B cell (primary cell): ENCODE measurements at regions not wholly inside any gene's neighbourhood (a gene's known extent, or its start where the extent isn't known, plus 50 kb on each side); places are given as distances from the start of the nearest gene placed in this dataset.

Experiments
- ATAC-seq: fragments of 200-7000 bp; cut with Tn5 transposase; one replicate; pipeline ENCODE4 v1.10.0; 2021; ENCODE audit warnings: low read depth, mild to moderate bottlenecking, moderate number of reproducible peaks, moderate library complexity
- CTCF ChIA-PET: fragments of 350-600 bp; sonication (Branson Sonifier 250); formaldehyde crosslinking; loops from one replicate; lab custom pipeline; 2021; ENCODE audit warnings: antibody characterized with exemption, inconsistent platforms; lab: Charles Lee
- POLR2A ChIA-PET: fragments of 350-600 bp; sonication (Branson Sonifier 250); formaldehyde crosslinking; loops from one replicate; lab custom pipeline; 2021; ENCODE audit warnings: antibody characterized with exemption; lab: Charles Lee
- DNase-seq: peaks from one replicate; pipeline ENCODE4 v3.0.0; 2013
- H2AFZ ChIP-seq: 2 replicates; pipeline ENCODE4 v1.6.1; 2012; ENCODE audit warnings: mild to moderate bottlenecking, low read depth, low read length; ENCODE audit not compliant: insufficient read depth, poor library complexity, severe bottlenecking
- H3K27ac ChIP-seq, 2 donors: 1 replicate in 1 of 2; 2 replicates in 1 of 2; pipeline ENCODE4 v1.5.1; 2012 to 2013; ENCODE audit warnings: low read length in 2 of 2, mild to moderate bottlenecking in 2 of 2, moderate library complexity in 1 of 2
- H3K27me3 ChIP-seq, 4 experiments: fragments of 200-600 bp in 1 of 4; sonication (generic) in 1 of 4; replicated peaks in 1 of 4; 1 replicate in 2 of 4; 2 replicates in 2 of 4; pipeline versions ENCODE4 v1.6.1 to v1.7.0; 2013 to 2016; ENCODE audit warnings: low read length in 3 of 4, mild to moderate bottlenecking in 2 of 4, mixed read lengths in 1 of 4, moderate library complexity in 1 of 4; ENCODE audit not compliant: insufficient read depth in 4 of 4, control insufficient read depth in 3 of 4; ENCODE audit errors: control extremely low read depth in 1 of 4
- H3K36me3 ChIP-seq, 2 experiments: replicated peaks in 1 of 2; 1 replicate in 1 of 2; 2 replicates in 1 of 2; pipeline versions ENCODE4 v1.6.1 to v1.7.1; 2013; ENCODE audit warnings: low read length in 1 of 2; ENCODE audit not compliant: insufficient read depth in 2 of 2, control insufficient read depth in 1 of 2; ENCODE audit errors: control extremely low read depth in 1 of 2, extremely low read depth in 1 of 2
- H3K4me1 ChIP-seq, 2 donors: fragments of 200-600 bp in 1 of 2; sonication (generic) in 1 of 2; 1 replicate in 1 of 2; 2 replicates in 1 of 2; pipeline versions ENCODE4 v1.5.1 to v1.6.1; 2013 to 2017; ENCODE audit warnings: low read length in 2 of 2; ENCODE audit not compliant: control insufficient read depth in 2 of 2, insufficient read depth in 2 of 2
- H3K4me2 ChIP-seq: replicated peaks from 2 replicates; pipeline ENCODE3; 2012; ENCODE audit warnings: mild to moderate bottlenecking, low read depth, low read length; ENCODE audit not compliant: poor library complexity, severe bottlenecking
- H3K4me3 ChIP-seq, 5 experiments: fragments of 200-600 bp in 1 of 5; sonication (generic) in 1 of 5; 1 replicate in 3 of 5; 2 replicates in 2 of 5; pipeline versions ENCODE4 v1.5.1 to v1.7.0; 2011 to 2016; ENCODE audit warnings: low read length in 4 of 5, mild to moderate bottlenecking in 4 of 5, low read depth in 2 of 5, control low read depth in 1 of 5, moderate library complexity in 1 of 5; ENCODE audit not compliant: insufficient read depth in 1 of 5; ENCODE audit errors: control extremely low read depth in 1 of 5, extremely low read depth in 1 of 5
- H3K79me2 ChIP-seq: fragments of 200-600 bp; sonication (generic); one replicate; pipeline ENCODE4 v1.6.0; 2016; ENCODE audit warnings: low read length; ENCODE audit not compliant: control insufficient read depth, insufficient read depth
- H3K9ac ChIP-seq: fragments of 200-600 bp; sonication (generic); 2 replicates; pipeline ENCODE4 v1.6.1; 2017; ENCODE audit warnings: mild to moderate bottlenecking, low read length, moderate library complexity
- H3K9me3 ChIP-seq, 3 donors: one replicate each; pipeline versions ENCODE4 v1.6.1 to v1.7.1; 2013; ENCODE audit warnings: low read length in 2 of 3; ENCODE audit not compliant: control insufficient read depth in 2 of 3, insufficient read depth in 1 of 3; ENCODE audit errors: control extremely low read depth in 1 of 3
- H4K20me1 ChIP-seq: 2 replicates; pipeline ENCODE4 v1.6.0; 2012; ENCODE audit warnings: mild to moderate bottlenecking, low read length; ENCODE audit not compliant: insufficient read depth, control insufficient read depth, poor library complexity, severe bottlenecking
- H3K27ac Mint-ChIP-seq: one replicate; pipeline ENCODE4 v1.8.0; 2021; ENCODE audit warnings: mixed read lengths
- H3K27me3 Mint-ChIP-seq: one replicate; pipeline ENCODE4 v1.8.0; 2021; ENCODE audit warnings: mixed read lengths
- H3K4me1 Mint-ChIP-seq: one replicate; pipeline ENCODE4 v1.8.0; 2021; ENCODE audit warnings: mixed read lengths
- H3K4me3 Mint-ChIP-seq: one replicate; pipeline ENCODE4 v1.8.0; 2021; ENCODE audit warnings: mixed read lengths
- H3K9me3 Mint-ChIP-seq: one replicate; pipeline ENCODE4 v1.8.0; 2022; ENCODE audit warnings: mixed read lengths; ENCODE audit not compliant: insufficient read depth
- CTCF ChIP-seq: fragments of 200-600 bp; IDR thresholded peaks from one replicate; pipeline ENCODE4 v1.8.0; 2022; ENCODE audit warnings: antibody characterized with exemption, mild to moderate bottlenecking
- EZH2 ChIP-seq: IDR thresholded peaks from 2 replicates; pipeline ENCODE4 v1.6.1; 2012; ENCODE audit warnings: borderline replicate concordance, low read depth, mild to moderate bottlenecking, moderate library complexity, low read length; ENCODE audit not compliant: insufficient read depth, poor library complexity, severe bottlenecking
- WGBS: methylation state at CpG from one replicate; pipeline ENCODE4 v1.1.5; 2013; ENCODE audit warnings: missing lambda C conversion rate; ENCODE audit not compliant: insufficient coverage; 5-methylcytosine and 5-hydroxymethylcytosine counted together
- intact Hi-C: fragments of 100-400 bp; cut with micrococcal nuclease; formaldehyde crosslinking; loops from one replicate; pipeline ENCODE4 v1.10.0; 2022

DNA sequence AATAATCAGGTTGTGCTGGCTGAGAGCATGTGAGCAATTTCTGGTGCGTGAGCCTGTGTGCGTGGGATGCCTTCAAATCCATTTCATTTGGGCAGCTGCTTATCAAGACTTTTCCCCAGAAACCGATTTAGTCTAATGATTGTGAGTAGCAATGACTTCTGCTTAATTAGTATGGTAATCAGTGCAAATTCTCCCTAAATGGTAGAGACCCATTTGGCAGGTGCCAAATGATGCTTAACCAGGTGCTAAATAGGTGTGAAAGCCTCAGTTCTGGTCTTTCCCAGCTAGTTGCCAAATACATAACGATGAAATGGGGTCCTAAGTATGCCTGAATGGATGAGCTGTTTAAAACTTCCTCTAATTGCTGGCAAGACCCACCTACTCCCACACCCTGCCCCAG, 248.4 kb upstream of the CCDC196 start:
- H3K9me3 Mint-ChIP-seq: no peaks in the 10 kb centered on the region
- Histone ChIP-seq H4K20me1 (no peaks in the 10 kb centered on the region), H2AFZ (no peak overlapping the region), H3K4me2 (no peak overlapping the region), H3K79me2 (no peaks in the 10 kb centered on the region), H3K4me1 (no peaks in the 10 kb centered on the region), H3K9ac (no peak overlapping the region), H3K9me3 (no peaks in the 10 kb centered on the region), H3K4me3 (no peak overlapping the region), H3K27ac (no peak overlapping the region), H3K27me3 (no peaks in the 10 kb centered on the region), H3K36me3 (no peaks in the 10 kb centered on the region)
- ATAC-seq (no peak), DNase-seq (no peak)
- no peak overlapping the region for H3K4me3 Mint-ChIP-seq
- CTCF ChIA-PET: no interaction called here
- TF ChIP-seq CTCF (no peak), EZH2 (no peak)
- H3K4me1 Mint-ChIP-seq: no peaks in the 10 kb centered on the region
- POLR2A ChIA-PET: no interaction called here
- 93% methylated on average over 3 of the region's 4 CpGs for WGBS
- no peak overlapping the region for H3K27ac Mint-ChIP-seq
- intact Hi-C loops: no loop called here
- H3K27me3 Mint-ChIP-seq: peaks cover 8% of the 10 kb centered on the region

DNA sequence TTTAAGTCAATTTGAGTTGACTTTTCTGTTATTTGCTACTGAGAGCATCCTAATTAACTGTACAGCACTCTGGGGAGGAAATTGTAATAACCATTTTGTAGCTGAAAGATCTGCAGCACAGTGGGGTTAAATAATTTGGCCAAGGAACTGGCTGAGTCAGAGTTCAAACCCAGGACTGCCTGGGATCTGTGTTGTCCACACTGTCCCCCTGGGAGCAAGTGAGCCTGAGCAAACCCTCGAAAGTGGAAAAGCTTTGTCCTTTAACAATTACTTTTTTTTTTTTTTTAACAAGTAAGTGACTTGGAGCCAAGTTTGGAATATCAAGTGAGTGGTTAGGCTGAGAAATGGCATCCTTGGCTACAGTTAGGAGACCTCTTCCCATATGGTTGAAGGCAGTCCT, 247.2 kb upstream of the CCDC196 start:
- CTCF ChIA-PET: no interaction called here
- no peak for TF ChIP-seq EZH2
- TF ChIP-seq CTCF: no peak

More for the DNA sequence above, 247.2 kb upstream of the CCDC196 start:
- H3K27me3 ChIP-seq: no peaks in the 10 kb centered on the region
- H3K9me3 Mint-ChIP-seq: no peaks in the 10 kb centered on the region
- H3K4me2 ChIP-seq: no peak overlapping the region
- H3K9me3 ChIP-seq: no peaks in the 10 kb centered on the region
- H2AFZ ChIP-seq: no peak overlapping the region
- no peaks in the 10 kb centered on the region for H3K4me1 Mint-ChIP-seq
- H3K4me3 ChIP-seq: no peak overlapping the region
- ATAC-seq (no peak), DNase-seq (no peak)
- no peak overlapping the region for H3K27ac ChIP-seq
- POLR2A ChIA-PET: no interaction called here
- no peaks in the 10 kb centered on the region for H4K20me1 ChIP-seq
- no peaks in the 10 kb centered on the region for H3K79me2 ChIP-seq
- intact Hi-C loops: no loop called here
- no peak overlapping the region for H3K27ac Mint-ChIP-seq
- H3K36me3 ChIP-seq: no peaks in the 10 kb centered on the region
- H3K27me3 Mint-ChIP-seq: peaks cover 14% of the 10 kb centered on the region
- H3K4me3 Mint-ChIP-seq: no peak overlapping the region
- no CpG with 5 or more reads among the region's 1 CpG for WGBS
- H3K9ac ChIP-seq: no peak overlapping the region
- no peaks in the 10 kb centered on the region for H3K4me1 ChIP-seq
